Bone marrow (tissue), 2 donors: ENCODE measurements at regions not wholly inside any gene's neighbourhood (a gene's known extent, or its start where the extent isn't known, plus 50 kb on each side); places are given as distances from the start of the nearest gene placed in this dataset.
A peak's percentile ranks its signal among the peaks of the same experiment; 100 is the strongest.

Experiments used
- DNase-seq, 2 donors: peaks; one replicate each; lab custom pipeline; 2025; lab: John Stamatoyannopoulos, UW

DNA sequence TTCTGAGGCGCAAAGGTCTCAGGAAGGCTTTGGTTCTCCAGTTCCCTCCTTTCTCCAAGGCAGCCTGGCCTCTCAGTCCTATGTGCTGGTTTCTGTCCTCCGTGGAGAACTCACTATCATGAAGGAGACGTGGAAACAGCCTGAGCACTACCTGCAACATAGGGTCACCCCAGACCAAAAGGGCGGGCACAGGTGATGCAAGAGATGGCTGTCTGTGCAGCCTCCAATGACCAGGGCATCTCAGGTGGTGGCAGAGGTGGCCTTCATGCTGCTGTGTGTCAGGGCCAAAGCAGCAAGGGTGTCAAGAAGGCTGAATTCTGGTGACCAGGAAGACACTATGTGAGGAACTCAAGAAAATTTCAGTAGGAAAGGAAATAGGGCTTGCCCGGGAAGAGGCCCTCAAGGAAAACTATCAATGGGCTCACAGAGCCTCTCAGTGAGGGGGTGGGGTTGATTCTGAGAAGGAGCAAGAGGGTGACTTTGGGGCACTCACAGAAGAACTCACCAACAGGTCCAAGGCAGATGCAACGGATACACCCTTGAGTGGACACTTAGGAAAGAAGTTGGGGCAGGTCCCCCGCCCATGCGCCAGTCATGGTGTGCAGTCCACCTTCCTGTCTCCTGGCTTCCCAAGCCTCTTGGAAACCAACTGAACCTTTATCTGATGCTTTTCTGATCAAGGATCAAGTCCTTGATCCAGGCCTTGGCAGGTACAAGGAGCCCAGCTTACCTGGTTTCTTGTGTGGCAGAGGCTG is 212.3 kb upstream of the B3GAT1 start:
- no peak for DNase-seq

DNA sequence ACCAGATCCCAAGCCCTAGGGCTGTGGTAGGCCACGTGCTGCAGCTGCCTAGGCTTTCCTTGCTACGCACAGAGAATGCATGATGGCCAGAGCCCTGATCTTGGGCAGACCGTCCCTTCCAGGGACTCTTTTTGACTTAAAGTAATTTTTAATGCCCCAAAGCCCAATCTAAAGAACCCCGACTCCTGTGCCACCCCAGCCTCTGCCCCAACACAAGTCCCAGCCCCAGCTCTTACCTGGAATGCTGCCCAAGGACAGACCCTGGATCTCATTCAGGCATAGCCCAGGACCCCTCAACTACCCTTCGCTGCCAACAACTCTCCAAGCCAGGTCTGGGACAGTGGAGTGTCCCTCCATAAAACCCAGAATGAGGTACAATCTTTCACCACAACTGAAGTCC is 211.7 kb upstream of the B3GAT1 start:
- DNase-seq, result no peak

DNA sequence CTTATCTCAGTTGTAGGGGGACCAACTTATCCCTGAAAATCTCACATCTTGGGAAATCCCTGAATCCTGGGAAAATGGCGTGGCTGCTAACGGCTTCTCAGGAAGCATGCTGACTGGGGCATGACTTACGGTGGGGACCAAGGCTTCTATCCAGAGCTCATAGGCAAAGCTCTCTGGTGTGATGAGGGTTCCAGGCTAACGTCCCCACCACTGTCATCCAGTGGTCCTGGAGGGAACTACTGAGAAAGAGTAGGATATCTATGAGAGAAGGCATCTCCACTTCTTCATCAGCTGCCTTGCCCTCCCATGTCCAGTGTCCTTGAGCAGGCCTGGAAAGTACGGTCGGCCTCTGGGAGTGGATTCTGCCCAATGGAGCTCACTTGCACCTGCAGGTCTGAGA is 210.4 kb upstream of the B3GAT1 start:
- DNase-seq, result no peak

DNA sequence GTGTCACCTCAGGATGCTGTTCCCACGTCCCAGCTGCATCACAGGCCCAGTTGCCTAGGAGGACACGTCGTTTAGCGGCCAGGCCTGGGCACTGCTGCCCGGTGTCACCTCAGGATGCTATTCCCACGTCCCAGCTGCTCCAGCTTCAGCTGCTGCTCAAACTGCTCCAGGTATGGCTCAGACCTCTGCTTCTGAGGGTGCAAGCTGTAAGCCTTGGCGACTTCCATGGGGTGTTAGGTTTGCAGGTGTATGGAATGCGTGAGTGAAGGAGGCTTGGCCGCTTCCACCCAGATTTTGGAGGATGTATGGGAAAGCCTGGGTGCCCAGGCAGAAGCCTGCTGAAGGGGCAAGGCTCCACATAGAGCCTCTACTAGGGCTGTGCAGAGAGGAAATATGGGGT is 205.3 kb upstream of the B3GAT1 start:
- DNase-seq, result no peak

DNA sequence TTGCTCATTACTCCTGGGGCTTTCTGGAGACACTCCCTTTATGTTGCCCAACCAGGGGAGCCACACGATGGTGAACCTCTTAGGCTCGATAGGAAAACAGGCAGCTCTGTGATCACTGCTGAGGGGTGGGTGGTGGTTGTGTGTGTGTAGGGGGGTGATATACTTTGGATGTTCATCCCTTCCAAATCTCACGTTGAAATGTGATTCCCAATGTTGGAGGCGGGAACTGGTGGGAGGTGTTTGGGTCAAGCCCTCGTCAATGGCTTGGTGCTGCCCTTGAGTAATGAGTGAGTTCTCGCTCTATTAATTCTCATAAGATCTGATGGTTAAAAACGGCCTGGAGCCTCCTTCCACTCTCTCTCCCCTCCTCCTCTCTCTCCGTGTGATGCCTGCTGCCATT is 204.0 kb upstream of the B3GAT1 start:
- no peak for DNase-seq

DNA sequence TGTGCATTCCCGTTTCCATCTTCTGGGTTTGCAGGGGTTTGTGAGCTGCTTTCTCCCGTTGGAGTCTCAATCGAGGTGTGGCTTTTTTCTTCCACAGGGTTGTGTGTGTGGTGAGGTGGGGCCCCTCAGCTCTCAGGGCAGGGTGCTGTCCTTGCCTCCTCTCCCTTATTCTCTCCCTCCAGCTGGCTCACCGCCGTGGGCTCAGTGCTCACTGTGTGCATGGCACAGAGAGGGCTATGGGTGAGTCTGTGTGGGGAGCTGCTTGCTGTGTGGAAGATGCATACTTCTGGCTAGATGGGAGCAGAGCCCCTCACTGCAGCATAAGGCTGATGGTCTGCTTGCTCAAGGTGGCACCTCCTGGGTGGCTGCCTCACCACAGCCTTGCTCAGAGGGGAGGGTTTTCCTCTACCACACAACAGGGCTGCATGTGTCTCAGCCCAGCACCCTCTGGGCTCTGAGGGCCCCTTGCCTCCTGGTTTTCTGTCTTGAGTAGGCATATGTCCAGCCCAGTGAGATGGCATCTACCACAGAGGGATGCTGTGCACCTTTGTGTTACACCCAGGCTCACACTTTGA is 203.1 kb upstream of the B3GAT1 start:
- DNase-seq, result no peak

DNA sequence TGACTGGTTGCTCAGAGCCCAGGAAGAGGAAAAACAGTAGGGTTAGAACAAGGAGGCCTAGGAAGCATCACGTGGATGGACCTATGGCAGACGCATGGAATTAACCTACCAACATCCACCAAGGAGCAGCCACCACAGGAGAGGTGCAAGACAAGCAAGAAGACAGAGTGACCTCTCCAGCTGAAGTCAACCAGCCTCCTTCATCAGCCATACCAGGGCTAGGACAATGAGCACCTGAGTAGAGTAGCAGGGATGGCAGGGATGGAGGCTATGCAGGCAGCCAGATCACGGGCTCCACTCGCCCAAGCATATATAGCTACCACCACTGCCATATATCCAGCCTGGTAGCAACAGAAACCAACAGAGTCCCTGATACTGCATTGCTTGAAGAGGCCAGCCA is 202.1 kb upstream of the B3GAT1 start:
- no peak for DNase-seq

DNA sequence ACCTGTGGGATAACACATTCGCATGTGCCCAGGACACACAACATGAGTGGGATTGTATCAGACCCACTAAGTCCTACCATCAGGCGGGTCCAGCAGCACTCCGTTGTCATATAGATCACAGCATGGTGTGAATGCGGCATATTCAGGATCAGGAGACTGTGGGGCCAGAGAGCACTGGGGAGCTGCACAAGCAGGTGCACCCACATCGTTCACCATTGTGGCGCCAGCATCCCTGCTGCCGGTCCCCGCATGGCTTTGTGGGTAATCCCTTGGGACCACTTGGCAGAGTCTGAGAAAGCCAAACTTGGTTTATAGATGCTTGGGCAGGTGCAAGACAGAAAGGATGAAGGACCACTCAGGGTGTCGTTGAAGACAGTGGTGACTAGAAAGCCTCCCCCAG is 201.6 kb upstream of the B3GAT1 start:
- no peak for DNase-seq

DNA sequence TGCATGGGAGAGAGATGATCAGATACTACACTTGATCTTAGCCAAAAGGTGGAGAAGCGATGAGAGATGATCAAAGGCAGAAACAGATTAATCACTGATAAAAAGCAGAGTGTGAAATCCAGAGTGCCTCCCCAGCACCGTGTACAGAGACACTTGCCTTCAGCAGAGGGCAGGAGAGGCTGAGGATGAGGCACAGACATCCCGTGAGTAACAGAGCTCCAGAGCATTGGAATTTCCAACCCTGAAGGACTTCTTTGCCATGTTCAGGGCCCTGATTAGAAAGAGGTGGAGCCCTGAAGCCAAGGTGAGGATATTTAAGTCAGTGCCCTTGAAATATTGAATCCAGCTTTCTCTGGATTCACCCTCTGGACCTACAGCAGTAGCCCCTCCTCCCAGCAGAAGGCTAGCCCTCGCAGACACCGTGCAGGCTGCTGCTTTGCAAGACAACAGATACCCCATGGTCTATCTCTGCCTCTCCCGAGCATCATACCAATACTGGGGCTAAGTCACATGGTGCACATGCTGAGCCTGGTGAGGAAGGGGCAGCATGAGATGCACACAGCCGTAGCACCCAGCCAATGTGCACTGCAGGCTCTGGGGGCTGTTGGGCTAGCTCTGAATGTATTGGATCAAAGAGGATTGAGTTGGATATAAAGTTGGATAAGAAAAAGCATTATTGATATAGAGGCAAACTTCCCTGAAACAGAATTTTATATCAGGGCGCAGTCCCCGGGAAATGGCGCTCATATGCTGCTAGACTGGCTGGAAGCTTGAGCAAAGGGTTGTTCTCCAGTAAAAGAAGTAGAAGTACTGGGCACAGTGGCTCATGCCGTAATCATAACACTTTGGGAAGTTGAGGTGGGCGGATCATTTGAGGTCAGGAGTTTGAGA is 200.3 kb upstream of the B3GAT1 start:
- no peak for DNase-seq

DNA sequence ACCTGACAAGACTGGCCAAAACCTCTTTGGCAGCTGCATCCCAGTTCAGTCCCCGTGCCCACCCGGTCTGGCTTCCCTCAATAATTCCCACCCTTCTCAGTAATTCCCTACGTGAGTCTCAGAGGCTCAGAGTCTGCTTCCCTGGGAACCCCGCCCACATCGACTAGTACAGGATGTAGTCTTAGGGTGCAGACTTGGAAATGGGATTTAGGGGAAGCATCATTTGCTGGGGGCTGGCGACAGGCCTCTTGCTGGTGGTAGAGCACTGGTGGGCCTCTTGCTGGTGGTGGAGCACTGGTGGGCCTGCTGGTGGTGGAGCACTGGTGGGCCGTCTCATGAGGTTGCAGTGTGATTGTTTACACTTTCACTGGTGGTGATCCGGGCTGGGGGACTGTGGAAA is 199.5 kb upstream of the B3GAT1 start:
- no peak for DNase-seq

DNA sequence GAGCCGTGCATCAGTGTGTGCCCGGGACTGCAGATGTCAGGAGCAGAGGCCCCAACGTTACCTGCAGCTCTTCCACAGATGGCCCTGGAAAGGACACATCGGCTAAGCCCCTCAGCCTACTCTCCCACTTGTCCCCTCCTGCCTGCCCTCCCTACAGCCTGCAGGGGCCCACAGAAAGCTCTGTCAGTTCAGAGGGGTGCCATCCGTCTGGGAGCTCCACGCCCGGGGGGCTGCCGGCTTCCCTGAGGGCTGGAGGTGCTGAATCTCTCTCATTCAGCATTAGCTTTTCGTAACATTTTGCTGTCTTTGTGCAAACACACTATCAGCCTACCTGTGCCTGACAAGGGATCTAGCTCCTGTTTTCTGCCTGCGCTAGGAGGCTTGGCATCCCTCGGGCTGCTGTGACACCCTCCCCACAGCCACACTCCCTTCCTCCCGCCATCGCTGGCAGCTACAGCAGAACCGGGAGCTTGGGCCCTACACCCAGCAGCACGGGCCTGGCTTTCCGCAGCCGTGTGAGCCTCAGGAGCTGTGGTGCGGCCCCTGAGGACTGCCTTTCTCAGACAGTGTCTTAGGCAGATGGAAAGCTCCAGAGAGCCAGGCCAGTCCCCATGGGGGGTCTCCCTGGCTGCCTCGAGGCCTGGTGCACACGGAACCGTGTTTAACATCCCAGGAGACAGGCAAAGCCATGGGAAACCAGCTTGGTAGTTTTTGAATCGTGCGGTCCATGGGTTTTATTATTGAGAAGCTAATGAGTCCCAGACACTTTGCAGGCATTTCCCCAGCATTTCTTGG is 198.3 kb upstream of the B3GAT1 start:
- DNase-seq, result no peak

DNA sequence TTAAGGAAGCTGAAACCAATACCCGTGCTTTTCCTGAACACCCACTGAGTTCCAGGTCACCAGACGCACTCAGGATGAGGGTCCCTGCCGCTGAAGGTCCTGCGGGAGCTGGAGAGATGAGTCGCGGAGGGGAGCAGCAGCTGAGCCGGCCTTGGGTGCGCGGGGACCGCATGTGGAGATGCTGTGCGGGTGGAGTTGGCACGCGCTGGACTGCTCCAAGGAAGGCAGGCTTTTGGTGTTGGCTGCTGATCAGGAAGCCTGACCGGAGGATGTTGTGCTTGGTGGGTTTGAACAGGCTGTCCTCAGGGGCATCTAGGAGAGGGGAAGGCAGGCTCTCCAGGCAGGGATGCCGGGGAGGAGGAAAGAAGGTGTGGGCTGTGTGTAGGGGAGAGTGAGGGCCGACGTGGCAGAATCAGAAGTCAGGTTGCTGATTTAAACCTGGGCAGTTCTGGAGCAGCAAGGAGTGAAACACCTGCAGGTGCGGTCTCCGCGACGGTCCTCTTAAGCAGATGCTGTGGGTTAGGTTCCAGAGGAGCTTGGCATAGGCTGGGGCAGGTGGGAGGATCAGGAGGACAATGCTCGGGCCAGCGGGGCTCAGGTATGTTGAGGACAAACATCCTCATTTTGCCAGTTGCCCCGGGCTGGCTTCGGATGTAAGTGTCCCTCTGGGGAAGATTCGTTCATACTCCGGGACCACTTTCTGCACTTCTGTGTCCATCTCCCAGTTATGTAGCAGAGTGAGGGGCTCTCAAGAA is 197.5 kb upstream of the B3GAT1 start:
- DNase-seq, result no peak

DNA sequence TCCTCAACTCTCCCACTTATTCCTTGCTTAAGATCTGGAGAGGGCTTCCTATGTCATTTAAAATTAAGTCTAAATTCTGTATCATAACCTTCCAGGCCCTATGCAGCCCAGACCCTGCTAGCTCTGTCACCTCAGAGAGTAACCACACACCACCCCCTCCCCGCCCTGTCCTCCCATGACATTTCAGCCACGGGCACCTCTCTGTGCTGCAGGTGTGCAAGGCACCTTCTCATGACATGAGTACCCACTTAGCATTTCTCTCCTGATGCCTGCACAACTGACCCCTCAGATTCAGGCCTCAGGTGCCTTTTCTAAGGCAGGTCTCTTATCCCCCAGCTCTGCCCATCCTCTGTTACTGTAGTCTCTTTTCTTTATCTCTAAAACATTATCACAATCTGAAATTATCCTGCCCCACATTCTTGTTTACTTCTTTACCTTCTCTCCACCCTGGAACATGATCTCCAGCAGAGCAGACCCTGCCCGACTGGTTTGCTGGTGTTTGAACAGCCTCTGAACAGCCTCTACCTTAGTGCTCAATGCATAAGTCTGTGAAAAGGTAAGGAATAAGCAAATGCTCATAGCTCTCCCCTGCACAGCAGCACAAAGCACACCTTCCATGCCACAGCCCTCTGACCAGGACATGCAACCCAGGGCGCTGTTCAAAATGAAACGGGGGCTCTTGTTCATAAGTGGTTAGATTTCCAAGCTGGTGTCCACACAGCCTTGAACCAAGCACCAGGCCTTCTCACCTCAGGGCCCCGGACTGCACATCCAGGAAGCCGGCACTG is 196.1 kb upstream of the B3GAT1 start:
- DNase-seq, result no peak

DNA sequence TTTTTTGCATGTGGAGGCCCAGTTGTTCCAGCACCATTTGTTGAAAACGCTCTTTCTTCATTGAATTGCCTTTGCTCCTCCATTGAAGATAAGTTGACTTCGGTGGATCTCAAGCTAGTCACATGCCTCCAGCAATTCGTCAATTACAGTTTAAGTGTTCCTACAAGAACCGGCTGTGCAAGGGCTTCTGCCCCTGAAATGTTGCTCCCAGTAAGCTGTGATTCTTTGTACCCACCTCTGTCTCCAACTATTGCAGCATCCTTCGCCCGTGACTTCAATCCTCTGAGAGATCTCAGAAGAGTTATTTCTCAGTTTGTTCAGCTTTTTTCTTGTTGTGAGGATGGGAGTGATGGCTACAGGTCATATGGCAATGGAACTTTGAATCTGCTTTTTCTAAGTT is 194.2 kb upstream of the B3GAT1 start:
- DNase-seq, result no peak

DNA sequence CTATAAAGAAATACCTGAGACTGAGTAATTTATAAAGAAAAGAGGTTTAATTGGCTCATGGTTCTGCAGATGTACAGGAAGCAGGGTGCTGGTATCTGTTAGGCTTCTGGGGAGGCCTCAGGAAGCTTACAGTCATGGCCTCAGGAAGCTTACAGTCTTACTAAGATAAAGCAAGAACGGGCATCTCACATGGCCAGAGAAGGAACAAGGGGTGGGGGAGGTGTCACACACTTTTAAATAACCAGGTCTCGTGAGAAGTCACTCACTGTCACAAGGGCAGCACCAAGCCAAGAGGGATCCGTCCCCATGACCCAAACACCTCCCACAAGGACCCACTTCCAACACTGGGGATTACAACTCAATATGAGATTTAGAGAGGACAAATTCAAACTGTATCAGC is 192.8 kb upstream of the B3GAT1 start:
- no peak for DNase-seq

DNA sequence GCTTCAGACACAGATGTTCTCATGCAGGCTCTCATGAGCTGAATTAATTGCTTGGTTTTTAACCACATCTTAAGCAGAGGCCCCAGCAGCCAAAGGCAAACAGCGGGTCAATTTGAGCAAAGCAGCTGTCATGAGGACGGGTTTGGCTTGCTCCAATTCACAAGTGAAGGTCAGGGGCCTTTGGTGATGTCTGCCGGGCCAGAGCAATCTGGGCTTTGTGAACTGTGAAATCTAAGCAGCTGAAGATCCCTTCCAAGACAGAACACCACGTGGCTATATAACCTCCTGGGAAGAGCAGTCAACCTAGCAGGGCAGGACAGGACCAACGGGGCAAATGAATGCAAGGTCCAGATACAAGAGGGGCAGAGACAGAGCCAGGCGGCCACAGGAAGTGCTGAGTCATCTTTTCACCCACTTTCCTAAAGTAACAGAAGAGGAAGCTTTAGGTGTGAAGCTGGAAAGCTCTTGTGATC is 187.3 kb upstream of the B3GAT1 start:
- no peak for DNase-seq

DNA sequence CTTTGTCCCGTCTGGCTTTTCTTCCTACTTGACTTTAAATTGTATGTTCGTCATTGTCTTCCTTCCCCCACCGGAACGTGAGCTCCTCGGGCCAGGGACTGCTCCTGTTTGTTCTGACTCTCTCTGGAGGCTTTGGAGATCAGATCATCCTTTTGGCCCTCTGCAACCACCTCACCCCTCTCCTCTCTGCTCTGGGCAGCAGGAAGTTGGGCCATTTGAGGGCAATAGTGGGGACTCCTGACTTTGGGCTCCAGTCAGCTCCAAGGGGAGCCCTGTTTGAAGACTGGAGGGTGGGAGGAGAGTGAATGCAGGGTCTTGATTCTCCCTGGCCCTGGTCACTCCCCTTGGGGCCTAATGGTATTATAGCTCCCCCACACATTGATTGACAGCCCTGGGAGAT is 186.3 kb upstream of the B3GAT1 start:
- no peak for DNase-seq

DNA sequence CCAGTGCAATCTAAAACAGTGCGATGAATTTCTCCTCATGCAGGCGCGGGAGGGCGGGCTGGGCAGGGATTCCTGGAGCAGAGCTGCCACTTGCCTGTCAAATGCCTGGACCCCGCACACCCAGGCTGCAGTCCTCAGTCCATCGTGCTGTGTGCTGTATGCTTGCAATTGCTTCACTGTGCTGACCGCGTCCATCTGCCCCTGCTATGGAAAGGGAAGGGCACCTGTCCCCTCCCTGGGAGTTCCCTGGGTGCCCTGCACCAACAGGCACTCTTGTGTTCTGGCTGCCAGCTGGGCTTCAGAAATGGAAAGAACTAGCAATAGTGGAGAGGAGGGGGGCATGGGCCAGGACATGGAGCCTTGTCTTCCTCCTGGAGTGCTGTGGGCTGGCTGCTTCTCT is 185.4 kb upstream of the B3GAT1 start:
- no peak for DNase-seq

DNA sequence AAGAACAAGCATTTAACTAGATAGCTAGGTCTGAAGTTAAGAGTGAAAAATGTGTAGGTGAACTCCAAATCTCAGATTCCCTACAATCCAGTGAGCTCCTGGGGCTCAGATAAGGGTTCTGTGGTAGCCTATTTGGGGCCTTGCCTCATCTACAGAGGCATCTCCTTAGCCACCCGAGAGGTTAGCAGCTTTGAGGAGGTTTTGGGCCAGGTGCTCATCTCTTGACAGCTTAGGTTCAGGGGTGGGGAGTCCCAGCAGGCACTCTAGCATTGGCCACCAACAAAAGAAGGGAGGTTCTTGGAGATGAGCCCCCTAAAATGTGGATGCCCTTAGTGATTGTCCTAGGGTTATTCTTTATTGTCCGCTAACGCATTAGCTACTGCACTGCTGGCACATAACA is 184.4 kb upstream of the B3GAT1 start:
- DNase-seq, result no peak

DNA sequence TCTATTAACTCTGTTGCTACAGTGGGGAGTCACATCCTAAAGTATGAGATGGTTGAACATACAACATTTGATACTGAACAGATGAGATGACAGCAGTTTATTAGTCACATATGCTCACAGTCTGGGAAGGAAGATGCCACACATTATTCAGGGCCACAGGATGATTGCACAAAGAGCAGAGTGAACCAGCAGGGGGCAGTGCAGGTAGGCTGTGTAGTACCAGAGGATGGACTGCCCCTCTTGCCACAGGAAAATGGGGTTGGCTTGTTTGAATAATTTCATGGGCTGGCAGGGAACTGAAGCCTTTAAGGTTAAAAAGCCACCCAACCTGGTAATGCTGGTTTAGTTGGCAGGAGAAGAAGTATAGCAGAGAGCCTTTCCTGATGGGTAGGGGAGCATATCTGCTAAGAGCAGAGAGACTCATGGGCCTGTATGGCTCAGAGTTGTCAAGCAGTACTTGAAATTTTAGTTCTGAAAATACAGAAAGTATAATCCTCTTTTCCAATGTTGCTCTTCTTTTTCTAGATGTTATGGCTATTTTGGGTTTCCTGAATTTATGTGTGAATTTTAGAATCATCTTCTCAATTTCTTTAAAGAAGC is 180.4 kb upstream of the B3GAT1 start:
- DNase-seq, result peak in 1 of 2 donors; percentile 11
